Fibroblast of lung (primary cell): ENCODE measurements at regions not wholly inside any gene's neighbourhood (a gene's known extent, or its start where the extent isn't known, plus 50 kb on each side); places are given as distances from the start of the nearest gene placed in this dataset.

ENCODE experiments used
- DNase-seq, 2 donors: peaks; one replicate each; pipeline versions ENCODE4 v3.0.0 to v3.0.0-alpha.2; 2010; ENCODE audit warnings: low read depth in 2 of 2
- H2AFZ ChIP-seq: 2 replicates; pipeline ENCODE4 v1.5.1; 2012; ENCODE audit warnings: low read length, control low read depth, inconsistent platforms
- H3K27ac ChIP-seq: 2 replicates; pipeline ENCODE4 v1.5.1; 2011; ENCODE audit warnings: low read length, control low read depth; ENCODE audit not compliant: insufficient read depth
- H3K27me3 ChIP-seq: 2 replicates; pipeline ENCODE4 v1.5.1; 2011; ENCODE audit warnings: mild to moderate bottlenecking, low read length; ENCODE audit not compliant: control insufficient read depth, insufficient read depth
- H3K36me3 ChIP-seq: 2 replicates; pipeline ENCODE4 v1.5.1; 2011; ENCODE audit warnings: low read length; ENCODE audit not compliant: control insufficient read depth, insufficient read depth
- H3K4me1 ChIP-seq: 2 replicates; pipeline ENCODE4 v1.5.1; 2011; ENCODE audit warnings: low read length; ENCODE audit not compliant: control insufficient read depth, insufficient read depth; ENCODE audit errors: extremely low read depth
- H3K4me2 ChIP-seq: 2 replicates; pipeline ENCODE4 v1.5.1; 2011; ENCODE audit warnings: low read length, control low read depth; ENCODE audit not compliant: insufficient read depth; ENCODE audit errors: extremely low read depth
- H3K4me3 ChIP-seq, 4 experiments: fragments of 200-600 bp in 1 of 4; sonication (generic) in 1 of 4; replicated peaks in 1 of 4; 2 replicates each; pipeline ENCODE4 v1.5.1; 2011 to 2016; ENCODE audit warnings: low read length in 4 of 4, low read depth in 3 of 4, mild to moderate bottlenecking in 3 of 4, control low read depth in 2 of 4, inconsistent platforms in 1 of 4, mixed read lengths in 1 of 4; ENCODE audit not compliant: insufficient read depth in 1 of 4; ENCODE audit errors: control extremely low read depth in 1 of 4
- H3K79me2 ChIP-seq: 2 replicates; pipeline ENCODE4 v1.5.1; 2012; ENCODE audit warnings: mild to moderate bottlenecking, low read length, inconsistent platforms; ENCODE audit not compliant: control insufficient read depth, insufficient read depth
- H3K9ac ChIP-seq: 2 replicates; pipeline ENCODE4 v1.5.1; 2011; ENCODE audit warnings: mild to moderate bottlenecking, low read length, control low read depth; ENCODE audit not compliant: insufficient read depth
- H3K9me3 ChIP-seq: 2 replicates; pipeline ENCODE4 v1.5.1; 2012; ENCODE audit warnings: low read depth, low read length; ENCODE audit not compliant: control insufficient read depth, insufficient read depth
- H4K20me1 ChIP-seq: 2 replicates; pipeline ENCODE4 v1.5.1; 2011; ENCODE audit warnings: low read length; ENCODE audit not compliant: control insufficient read depth, insufficient read depth; ENCODE audit errors: extremely low read depth
- CTCF ChIP-seq, 2 donors: IDR thresholded peaks in 1 of 2; conservative IDR thresholded peaks in 1 of 2; 1 replicate in 1 of 2; 2 replicates in 1 of 2; pipeline ENCODE4 v1.5.1; 2011 to 2012; ENCODE audit warnings: low read length in 2 of 2, control low read depth in 1 of 2, inconsistent platforms in 1 of 2, low read depth in 1 of 2, mild to moderate bottlenecking in 1 of 2
- EZH2 ChIP-seq: IDR thresholded peaks from 2 replicates; pipeline ENCODE4 v1.5.1; 2012; ENCODE audit warnings: low read length, control low read depth, mild to moderate bottlenecking; ENCODE audit errors: missing control alignments

- Histone ChIP-seq H4K20me1 (no peaks in the 10 kb centered on the region), H3K4me1 (no peaks in the 10 kb centered on the region), H3K4me2 (no peak overlapping the region), H3K36me3 (no peaks in the 10 kb centered on the region), H3K27ac (no peak overlapping the region), H3K27me3 (no peaks in the 10 kb centered on the region), H3K9ac (no peak overlapping the region), H3K9me3 (no peaks in the 10 kb centered on the region), H2AFZ (no peak overlapping the region), H3K79me2 (no peaks in the 10 kb centered on the region), H3K4me3 (no peak overlapping the region)
- no peak for DNase-seq
- TF ChIP-seq EZH2 = no peak
- TF ChIP-seq CTCF (conservative IDR thresholded peaks at IDR 0.05 in 1 of 2, IDR thresholded peaks at IDR 0.05 in 1 of 2; ENCODE audit: low read depth in 1 of 2, low read length in 2 of 2) = no peak
These were observed 655.6 kb downstream of the ETS1 start for GRCh38 chr11:127931803-127932202.

- no peaks in the 10 kb centered on the region for H3K36me3 ChIP-seq
- TF ChIP-seq EZH2 (no peak), CTCF (conservative IDR thresholded peaks at IDR 0.05 in 1 of 2, IDR thresholded peaks at IDR 0.05 in 1 of 2; ENCODE audit: low read depth in 1 of 2, low read length in 2 of 2) (no peak)
These were observed 660.6 kb downstream of the ETS1 start for GRCh38 chr11:127926721-127927120.

GRCh38 chr11:127925475-127925874, 661.9 kb downstream of the ETS1 start:
- peaks cover under 1% of the 10 kb centered on the region for H3K4me1 ChIP-seq
- DNase-seq = peak; percentile 2 to 64

More at GRCh38 chr11:127926721-127927120, 660.6 kb downstream of the ETS1 start:
- H3K27me3 ChIP-seq = no peaks in the 10 kb centered on the region
- no peak overlapping the region for H3K4me3 ChIP-seq
- H3K79me2 ChIP-seq = no peaks in the 10 kb centered on the region
- H2AFZ ChIP-seq = no peak overlapping the region
- no peak overlapping the region for H3K9ac ChIP-seq
- H3K4me1 ChIP-seq = no peaks in the 10 kb centered on the region
- H4K20me1 ChIP-seq = no peaks in the 10 kb centered on the region
- H3K27ac ChIP-seq = no peak overlapping the region
- no peak for DNase-seq
- no peak overlapping the region for H3K4me2 ChIP-seq
- no peaks in the 10 kb centered on the region for H3K9me3 ChIP-seq

More at GRCh38 chr11:127925475-127925874, 661.9 kb downstream of the ETS1 start:
- no peak overlapping the region for H3K27ac ChIP-seq
- TF ChIP-seq CTCF (conservative IDR thresholded peaks at IDR 0.05 in 1 of 2, IDR thresholded peaks at IDR 0.05 in 1 of 2; ENCODE audit: low read depth in 1 of 2, low read length in 2 of 2) (no peak), EZH2 (no peak)
- no peaks in the 10 kb centered on the region for H3K9me3 ChIP-seq
- H3K4me3 ChIP-seq = no peak overlapping the region
- H3K79me2 ChIP-seq = no peaks in the 10 kb centered on the region
- H3K4me2 ChIP-seq = no peak overlapping the region
- H3K27me3 ChIP-seq = no peaks in the 10 kb centered on the region
- H3K9ac ChIP-seq = no peak overlapping the region
- H3K36me3 ChIP-seq = no peaks in the 10 kb centered on the region
- H2AFZ ChIP-seq = no peak overlapping the region
- no peaks in the 10 kb centered on the region for H4K20me1 ChIP-seq
